Mesenchymal stem cell (in vitro differentiated cells and primary cell): ENCODE measurements at regions not wholly inside any gene's neighbourhood (a gene's known extent, or its start where the extent isn't known, plus 50 kb on each side); places are given as distances from the start of the nearest gene placed in this dataset.

Experiments used
- DNase-seq: peaks from one replicate; pipeline ENCODE4 v3.0.0-alpha.2; 2013
- H2AFZ ChIP-seq: one replicate; pipeline ENCODE4 v1.6.1; 2013; ENCODE audit warnings: low read depth, mild to moderate bottlenecking, control low read depth, inconsistent platforms, low read length, moderate library complexity
- H2AK5ac ChIP-seq: 2 replicates; pipeline ENCODE4 v1.6.1; 2013; ENCODE audit warnings: low read length, moderate library complexity, mild to moderate bottlenecking, inconsistent platforms; ENCODE audit not compliant: severe bottlenecking
- H2BK120ac ChIP-seq: one replicate; pipeline ENCODE4 v1.6.1; 2013; ENCODE audit warnings: low read depth, mild to moderate bottlenecking, inconsistent platforms, low read length, moderate library complexity
- H2BK12ac ChIP-seq, 2 experiments: one replicate each; pipeline ENCODE4 v1.6.1; 2013; ENCODE audit warnings: inconsistent platforms in 2 of 2, low read length in 2 of 2, mild to moderate bottlenecking in 2 of 2, moderate library complexity in 2 of 2, control low read depth in 1 of 2
- H2BK15ac ChIP-seq: one replicate; pipeline ENCODE4 v1.6.1; 2013; ENCODE audit warnings: mild to moderate bottlenecking, low read depth, inconsistent platforms; ENCODE audit not compliant: poor library complexity, severe bottlenecking
- H2BK5ac ChIP-seq: 2 replicates; pipeline ENCODE4 v1.6.1; 2013; ENCODE audit warnings: low read depth, mild to moderate bottlenecking, low read length, control low read depth, inconsistent platforms; ENCODE audit not compliant: poor library complexity, severe bottlenecking
- H3K14ac ChIP-seq, 2 experiments: one replicate each; pipeline ENCODE4 v1.6.1; 2013; ENCODE audit warnings: inconsistent platforms in 2 of 2, low read length in 2 of 2, control low read depth in 1 of 2, mild to moderate bottlenecking in 1 of 2, moderate library complexity in 1 of 2
- H3K18ac ChIP-seq, 2 experiments: one replicate each; pipeline ENCODE4 v1.6.1; 2013; ENCODE audit warnings: inconsistent platforms in 2 of 2, low read length in 2 of 2, control low read depth in 1 of 2, low read depth in 1 of 2, mild to moderate bottlenecking in 1 of 2
- H3K23ac ChIP-seq, 2 experiments: one replicate each; pipeline ENCODE4 v1.6.1; 2013; ENCODE audit warnings: inconsistent platforms in 2 of 2, low read length in 2 of 2, mild to moderate bottlenecking in 2 of 2, moderate library complexity in 2 of 2, control low read depth in 1 of 2
- H3K27ac ChIP-seq: 2 replicates; pipeline ENCODE4 v1.5.1; 2013; ENCODE audit warnings: mild to moderate bottlenecking, moderate library complexity, low read length, control low read depth, inconsistent platforms; ENCODE audit not compliant: poor library complexity, severe bottlenecking
- H3K27me3 ChIP-seq, 2 experiments: 2 replicates each; pipeline versions ENCODE4 v1.6.1 to v1.7.0; 2013; ENCODE audit warnings: low read length in 2 of 2, mild to moderate bottlenecking in 2 of 2, moderate library complexity in 2 of 2, control low read depth in 1 of 2, inconsistent platforms in 1 of 2; ENCODE audit not compliant: control insufficient read depth in 1 of 2, insufficient read depth in 1 of 2
- H3K36me3 ChIP-seq, 2 experiments: 2 replicates each; pipeline versions ENCODE4 v1.6.1 to v1.7.0; 2013; ENCODE audit warnings: low read length in 2 of 2, control low read depth in 1 of 2, inconsistent platforms in 1 of 2, low read depth in 1 of 2, mild to moderate bottlenecking in 1 of 2; ENCODE audit not compliant: insufficient read depth in 2 of 2, control insufficient read depth in 1 of 2
- H3K4ac ChIP-seq, 2 experiments: one replicate each; pipeline ENCODE4 v1.6.1; 2013; ENCODE audit warnings: inconsistent platforms in 2 of 2, low read length in 2 of 2, mild to moderate bottlenecking in 2 of 2, moderate library complexity in 2 of 2, control low read depth in 1 of 2, low read depth in 1 of 2
- H3K4me1 ChIP-seq: 2 replicates; pipeline ENCODE4 v1.6.1; 2013; ENCODE audit warnings: low read depth, low read length, control low read depth; ENCODE audit not compliant: control insufficient read depth, insufficient read depth
- H3K4me2 ChIP-seq: 2 replicates; pipeline ENCODE4 v1.6.1; 2013; ENCODE audit warnings: low read length, mild to moderate bottlenecking, inconsistent platforms; ENCODE audit not compliant: poor library complexity, severe bottlenecking
- H3K4me3 ChIP-seq, 2 experiments: 2 replicates each; pipeline versions ENCODE4 v1.5.1 to v1.7.0; 2013; ENCODE audit warnings: low read length in 2 of 2, mild to moderate bottlenecking in 2 of 2, control low read depth in 1 of 2, low read depth in 1 of 2; ENCODE audit not compliant: insufficient read depth in 1 of 2
- H3K79me1 ChIP-seq: replicated peaks from 2 replicates; pipeline ENCODE4 v1.6.1; 2013; ENCODE audit warnings: mild to moderate bottlenecking, control low read depth, low read length, inconsistent platforms; ENCODE audit not compliant: poor library complexity, severe bottlenecking
- H3K9ac ChIP-seq: 2 replicates; pipeline ENCODE4 v1.7.0; 2013; ENCODE audit warnings: mild to moderate bottlenecking, low read length, moderate library complexity
- H3K9me3 ChIP-seq: 2 replicates; pipeline ENCODE4 v1.7.0; 2013; ENCODE audit warnings: mild to moderate bottlenecking, low read length; ENCODE audit not compliant: control insufficient read depth
- H4K8ac ChIP-seq: one replicate; pipeline ENCODE4 v1.6.1; 2013; ENCODE audit warnings: inconsistent platforms, mild to moderate bottlenecking, low read length, moderate library complexity
- H4K91ac ChIP-seq: one replicate; pipeline ENCODE4 v1.6.1; 2013; ENCODE audit warnings: mild to moderate bottlenecking, low read length, inconsistent platforms
- WGBS: methylation state at CpG from one replicate; pipeline ENCODE4 v1.1.7; 2013; ENCODE audit warnings: mixed read lengths; 5-methylcytosine and 5-hydroxymethylcytosine counted together

DNA sequence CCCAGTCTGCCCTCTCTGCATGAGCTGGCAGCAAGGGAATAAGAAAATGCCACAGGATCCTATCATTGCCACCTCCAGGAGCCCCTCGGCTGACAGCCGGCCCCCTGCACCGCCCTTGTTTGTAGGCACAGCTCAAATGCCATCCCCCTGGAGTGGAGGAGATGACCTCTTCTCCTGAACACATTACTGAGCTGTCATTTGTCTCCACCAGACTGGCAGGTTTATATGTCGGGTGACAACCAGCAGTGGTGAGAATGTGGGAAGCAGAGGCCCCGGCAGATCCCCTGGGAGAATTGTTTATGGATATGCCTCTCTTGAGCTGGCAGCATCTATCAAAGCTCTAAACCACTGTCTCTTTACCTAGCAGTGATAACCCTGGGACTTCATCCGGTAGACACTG lies 135.4 kb upstream of the FMN2 start:
- Histone ChIP-seq H3K4me2 (no peak overlapping the region), H3K14ac (no peak overlapping the region), H2AFZ (no peak overlapping the region), H3K36me3 (no peaks in the 10 kb centered on the region), H3K4me1 (no peaks in the 10 kb centered on the region), H3K9ac (no peak overlapping the region), H3K23ac (no peak overlapping the region), H3K4me3 (no peak overlapping the region), H2BK12ac (no peak overlapping the region), H4K8ac (no peak overlapping the region), H3K9me3 (no peaks in the 10 kb centered on the region), H3K27me3 (peaks cover 17 to 43% of the 10 kb centered on the region in 2 experiments), H2BK120ac (no peak overlapping the region), H2AK5ac (no peak overlapping the region), H3K18ac (no peak overlapping the region), H4K91ac (no peak overlapping the region), H2BK5ac (no peak overlapping the region), H2BK15ac (no peak overlapping the region), H3K79me1 (no peaks in the 10 kb centered on the region), H3K27ac (no peak overlapping the region), H3K4ac (no peak overlapping the region)
- WGBS: 57% methylated on average over 5 of the region's 6 CpGs
- no peak for DNase-seq

DNA sequence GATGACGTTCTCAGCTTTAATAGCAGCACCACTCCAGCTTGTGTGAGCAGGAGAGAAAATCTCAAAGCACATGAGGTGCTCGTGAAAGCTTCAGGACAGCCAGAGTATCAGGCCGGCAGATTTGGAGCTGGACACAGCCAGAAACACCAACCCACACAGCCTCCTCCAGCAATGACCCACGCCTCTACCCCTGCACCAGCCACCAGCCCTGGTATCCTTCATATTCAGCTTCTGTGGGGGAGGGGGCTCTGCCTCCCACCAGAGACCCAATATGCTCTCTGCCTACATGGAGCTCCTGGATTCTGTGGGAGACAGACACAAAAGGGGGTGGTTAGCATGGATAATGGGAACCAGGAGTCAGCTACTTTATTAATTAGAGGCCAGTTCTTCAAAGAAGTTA lies 133.6 kb upstream of the FMN2 start:
- Histone ChIP-seq H3K4me1 (no peaks in the 10 kb centered on the region), H3K27me3 (peaks cover 17 to 61% of the 10 kb centered on the region in 2 experiments), H3K4ac (no peak overlapping the region), H3K4me3 (no peak overlapping the region), H3K9ac (no peak overlapping the region), H2BK12ac (no peak overlapping the region), H3K23ac (no peak overlapping the region), H2BK5ac (no peak overlapping the region), H4K91ac (no peak overlapping the region), H3K4me2 (no peak overlapping the region), H2AFZ (no peak overlapping the region), H3K14ac (no peak overlapping the region), H3K27ac (no peak overlapping the region), H4K8ac (no peak overlapping the region), H3K18ac (no peak overlapping the region), H2BK120ac (no peak overlapping the region), H3K9me3 (no peaks in the 10 kb centered on the region), H2AK5ac (no peak overlapping the region), H2BK15ac (no peak overlapping the region), H3K36me3 (no peaks in the 10 kb centered on the region), H3K79me1 (no peaks in the 10 kb centered on the region)
- DNase-seq: no peak
- 66% methylated on average over 4 of the region's 4 CpGs for WGBS

DNA sequence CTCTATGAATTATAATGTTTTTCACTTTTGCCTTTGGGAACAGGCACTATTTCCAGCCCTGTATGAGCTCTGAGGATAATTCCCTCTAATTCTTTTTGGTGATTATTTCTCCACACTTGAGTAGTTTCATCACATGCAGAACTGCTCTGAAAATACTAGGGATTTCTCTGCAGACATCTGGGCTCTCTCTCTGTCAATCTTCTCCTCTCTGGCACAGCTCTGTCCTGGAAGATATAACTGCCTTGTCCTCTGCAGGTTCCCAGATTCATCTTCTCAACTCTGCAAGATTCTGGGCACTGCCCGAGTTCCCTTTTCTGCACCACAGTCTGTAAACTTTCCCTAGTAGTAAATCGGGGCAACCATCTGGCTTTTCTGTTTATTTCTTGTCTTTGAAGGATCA lies 131.3 kb upstream of the FMN2 start:
- DNase-seq: no peak
- Histone ChIP-seq H3K79me1 (no peaks in the 10 kb centered on the region), H3K36me3 (no peaks in the 10 kb centered on the region), H2AK5ac (no peak overlapping the region), H2BK12ac (no peak overlapping the region), H3K9me3 (no peaks in the 10 kb centered on the region), H3K18ac (no peak overlapping the region), H4K8ac (no peak overlapping the region), H2BK5ac (no peak overlapping the region), H3K9ac (no peak overlapping the region), H3K23ac (no peak overlapping the region), H2BK15ac (no peak overlapping the region), H2BK120ac (no peak overlapping the region), H3K27me3 (peaks cover 16 to 66% of the 10 kb centered on the region in 2 experiments), H3K4me3 (no peak overlapping the region), H4K91ac (no peak overlapping the region), H3K4me2 (no peak overlapping the region), H3K4me1 (no peaks in the 10 kb centered on the region), H3K14ac (no peak overlapping the region), H2AFZ (no peak overlapping the region), H3K4ac (no peak overlapping the region), H3K27ac (no peak overlapping the region)
- 80% methylated on average over 2 of the region's 2 CpGs for WGBS

DNA sequence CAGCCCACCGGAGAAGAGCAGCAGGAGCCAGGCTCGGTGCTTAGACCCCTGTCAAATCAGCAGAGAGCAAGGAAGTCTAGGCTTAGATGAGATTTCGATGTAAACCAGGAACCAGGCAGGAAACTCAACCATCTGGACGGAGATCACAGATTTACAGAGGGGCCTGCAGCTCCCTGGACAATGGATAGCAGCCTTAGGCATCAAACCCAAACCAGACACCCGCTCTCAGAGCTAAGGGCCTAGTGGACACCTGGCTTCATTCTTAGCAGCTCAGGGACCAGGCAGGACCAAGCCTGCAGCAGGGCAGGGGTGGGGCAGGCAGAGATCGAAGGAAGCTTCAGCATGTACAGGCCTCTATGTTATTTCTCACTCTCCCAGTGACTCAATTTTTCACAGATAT lies 127.8 kb upstream of the FMN2 start:
- H3K36me3 ChIP-seq: no peaks in the 10 kb centered on the region
- peaks cover 0 to 45% of the 10 kb centered on the region in 2 experiments for H3K27me3 ChIP-seq
- H2AFZ ChIP-seq: no peak overlapping the region
- no peak overlapping the region for H3K4me2 ChIP-seq
- no peak overlapping the region for H2BK120ac ChIP-seq
- H3K79me1 ChIP-seq: no peaks in the 10 kb centered on the region
- no peak overlapping the region for H3K14ac ChIP-seq
- H2BK12ac ChIP-seq: no peak overlapping the region
- H3K23ac ChIP-seq: no peak overlapping the region
- H4K8ac ChIP-seq: no peak overlapping the region
- no peak overlapping the region for H3K27ac ChIP-seq
- H3K4me1 ChIP-seq: no peaks in the 10 kb centered on the region
- no peak overlapping the region for H3K4ac ChIP-seq
- no peak overlapping the region for H3K9ac ChIP-seq
- DNase-seq: no peak
- no peaks in the 10 kb centered on the region for H3K9me3 ChIP-seq
- no peak overlapping the region for H2AK5ac ChIP-seq
- H3K18ac ChIP-seq: no peak overlapping the region
- no peak overlapping the region for H2BK15ac ChIP-seq
- no peak overlapping the region for H4K91ac ChIP-seq
- 50% methylated on average over 5 of the region's 6 CpGs for WGBS
- no peak overlapping the region for H3K4me3 ChIP-seq
- no peak overlapping the region for H2BK5ac ChIP-seq
